GM12878 (cell line): ENCODE measurements at regions not wholly inside any gene's neighbourhood (a gene's known extent, or its start where the extent isn't known, plus 50 kb on each side); places are given as distances from the start of the nearest gene placed in this dataset.

ENCODE experiments used
- ATAC-seq: fragments of 200-7000 bp; cut with Tn5 transposase; 3 replicates; pipeline ENCODE4 v1.9.1; 2020; ENCODE audit warnings: mild to moderate bottlenecking, moderate library complexity
- BruUV-seq: library from RNA; stranded (reverse); fragments of 400-500 nt; replicated peaks from 2 replicates; lab custom pipeline; 2021; lab: Mats Ljungman, UMichigan
- CTCF ChIA-PET: fragments of 300-600 bp; sonication (Branson Sonifier 250); formaldehyde crosslinking; extraction: SDS; loops from one replicate; lab custom pipeline; 2021; ENCODE audit warnings: inconsistent platforms; lab: Yijun Ruan, JAX
- POLR2A ChIA-PET: fragments of 350-600 bp; formaldehyde crosslinking; extraction: SDS; loops from one replicate; lab custom pipeline; 2021; ENCODE audit warnings: inconsistent platforms; lab: Charles Lee
- RAD21 ChIA-PET: fragments of 300-600 bp; sonication (Branson Sonifier 250); formaldehyde crosslinking; loops from one replicate; lab custom pipeline; 2023; ENCODE audit warnings: antibody characterized with exemption; ENCODE audit not compliant: unreplicated experiment; lab: Charles Lee
- SMC1A ChIA-PET: fragments of 300-600 bp; sonication (Branson Sonifier 250); formaldehyde crosslinking; loops from one replicate; lab custom pipeline; 2023; ENCODE audit not compliant: unreplicated experiment, uncharacterized antibody; lab: Charles Lee
- DNase-seq: peaks from one replicate; pipeline ENCODE4 v3.0.0-alpha.2; 2011; ENCODE audit warnings: low read depth, low spot score
- FAIRE-seq: peaks from 3 replicates; lab custom pipeline; 2011; peaks lifted over from hg19 to GRCh38; lab: Jason Lieb, UNC
- H2AFZ ChIP-seq: 2 replicates; pipeline ENCODE4 v1.6.0; 2011; ENCODE audit warnings: low read depth, low read length, control low read depth; ENCODE audit not compliant: control insufficient read depth
- H3K27ac ChIP-seq: 2 replicates; pipeline ENCODE4 v1.5.1; 2011; ENCODE audit warnings: control low read depth; ENCODE audit not compliant: control insufficient read depth, insufficient read depth
- H3K27me3 ChIP-seq, 2 experiments: replicated peaks in 1 of 2; 2 replicates each; pipeline versions ENCODE4 v1.6.0 to v1.6.1; 2011; ENCODE audit warnings: low read length in 1 of 2; ENCODE audit not compliant: control insufficient read depth in 2 of 2, insufficient read depth in 2 of 2
- H3K36me3 ChIP-seq, 2 experiments: 2 replicates each; pipeline ENCODE4 v1.5.1; 2011; ENCODE audit warnings: low read length in 1 of 2; ENCODE audit not compliant: control insufficient read depth in 2 of 2, insufficient read depth in 2 of 2
- H3K4me1 ChIP-seq: 2 replicates; pipeline ENCODE4 v1.6.1; 2011; ENCODE audit warnings: mild to moderate bottlenecking, low read length, moderate library complexity, mixed read lengths; ENCODE audit not compliant: control insufficient read depth, insufficient read depth
- H3K4me2 ChIP-seq: 2 replicates; pipeline ENCODE4 v1.6.0; 2011; ENCODE audit warnings: control low read depth; ENCODE audit not compliant: control insufficient read depth, insufficient read depth
- H3K4me3 ChIP-seq: fragments of 200-600 bp; sonication (generic); 2 replicates; pipeline ENCODE4 v1.5.1; 2016
- H3K79me2 ChIP-seq: 2 replicates; pipeline ENCODE4 v1.6.0; 2011; ENCODE audit warnings: low read length; ENCODE audit not compliant: control insufficient read depth, insufficient read depth
- H3K9ac ChIP-seq: 2 replicates; pipeline ENCODE4 v1.8.0; 2011; ENCODE audit warnings: low read length, control low read depth, mixed read lengths; ENCODE audit not compliant: control insufficient read depth, insufficient read depth
- H3K9me3 ChIP-seq: replicated peaks from 3 replicates; pipeline ENCODE4 v1.5.1; 2011; ENCODE audit warnings: mild to moderate bottlenecking, low read length; ENCODE audit not compliant: control insufficient read depth, insufficient read depth
- H4K20me1 ChIP-seq: 2 replicates; pipeline ENCODE4 v1.6.0; 2011; ENCODE audit not compliant: control insufficient read depth, insufficient read depth
- EED ChIP-seq: sonication (generic); IDR thresholded peaks from 2 replicates; pipeline ENCODE4 v1.6.1; 2016; ENCODE audit warnings: antibody characterized with exemption, low read depth
- EGR1 ChIP-seq, 2 experiments: IDR thresholded peaks; 1 replicate in 1 of 2; 2 replicates in 1 of 2; pipeline ENCODE4 v1.6.1; 2011 to 2012; ENCODE audit warnings: low read depth in 2 of 2, low read length in 2 of 2, borderline replicate concordance in 1 of 2, mild to moderate bottlenecking in 1 of 2, moderate library complexity in 1 of 2
- EP300 ChIP-seq, 2 experiments: fragments of 150-350 bp in 1 of 2; IDR thresholded peaks; 2 replicates each; pipeline ENCODE4 v1.6.1; 2011 to 2012; ENCODE audit warnings: low read depth in 2 of 2, low read length in 2 of 2, borderline replicate concordance in 1 of 2, improper control_type of control experiment in 1 of 2, inconsistent platforms in 1 of 2; ENCODE audit not compliant: control insufficient read depth in 1 of 2
- GATAD2B ChIP-seq: fragments of 450-650 bp; conservative IDR thresholded peaks from 2 replicates; pipeline ENCODE4 v1.6.1; 2017; ENCODE audit warnings: low read depth, mild to moderate bottlenecking, moderate library complexity
- HDAC2 ChIP-seq: fragments of 200-600 bp; sonication (generic); IDR thresholded peaks from 2 replicates; pipeline ENCODE4 v1.6.1; 2017
- JUND ChIP-seq: IDR thresholded peaks from 2 replicates; pipeline ENCODE4 v1.6.1; 2012; ENCODE audit warnings: low read depth, mild to moderate bottlenecking, low read length, improper control_type of control experiment, moderate library complexity
- LARP7 ChIP-seq: fragments of 450-650 bp; IDR thresholded peaks from 2 replicates; pipeline ENCODE4 v1.6.1; 2017; ENCODE audit warnings: mild to moderate bottlenecking
- MEF2B ChIP-seq: fragments of 450-650 bp; IDR thresholded peaks from 2 replicates; pipeline ENCODE4 v1.6.1; 2018; ENCODE audit warnings: mild to moderate bottlenecking, moderate library complexity; ENCODE audit not compliant: partially characterized antibody, poor library complexity, severe bottlenecking
- NFXL1 ChIP-seq: fragments of 450-650 bp; IDR thresholded peaks from 2 replicates; pipeline ENCODE4 v1.6.1; 2017; ENCODE audit warnings: antibody characterized with exemption, mild to moderate bottlenecking, borderline replicate concordance
- NRF1 ChIP-seq: conservative IDR thresholded peaks from 2 replicates; pipeline ENCODE4 v1.6.1; 2011; ENCODE audit warnings: mild to moderate bottlenecking, low read depth, low read length, improper control_type of control experiment
- RB1 ChIP-seq: fragments of 450-650 bp; formaldehyde crosslinking; IDR thresholded peaks from 2 replicates; pipeline ENCODE4 v1.6.1; 2017; ENCODE audit warnings: mild to moderate bottlenecking, borderline replicate concordance
- SMAD1 ChIP-seq: fragments of 450-650 bp; IDR thresholded peaks from 2 replicates; pipeline ENCODE4 v1.6.1; 2018; ENCODE audit warnings: mild to moderate bottlenecking, low read depth; ENCODE audit not compliant: partially characterized antibody
- SREBF1 ChIP-seq: IDR thresholded peaks from 2 replicates; pipeline ENCODE4 v1.6.1; 2012; ENCODE audit warnings: mild to moderate bottlenecking, low read length
- SRF ChIP-seq, 2 experiments: IDR thresholded peaks; 2 replicates each; pipeline ENCODE4 v1.6.1; 2011; ENCODE audit warnings: low read depth in 2 of 2, low read length in 2 of 2, mild to moderate bottlenecking in 1 of 2, moderate library complexity in 1 of 2
- TCF12 ChIP-seq: IDR thresholded peaks from 2 replicates; pipeline ENCODE4 v1.6.1; 2011; ENCODE audit warnings: low read depth, mild to moderate bottlenecking, low read length
- ZSCAN29 ChIP-seq: fragments of 450-650 bp; IDR thresholded peaks from 2 replicates; pipeline ENCODE4 v1.6.1; 2017; ENCODE audit warnings: mild to moderate bottlenecking, moderate library complexity
- WGBS: methylation state at CpG from one replicate; pipeline ENCODE4 v1.1.6; 2016; ENCODE audit warnings: low lambda C conversion rate; ENCODE audit not compliant: insufficient replicate concordance, insufficient coverage; ENCODE audit errors: missing lambda C conversion rate; 5-methylcytosine and 5-hydroxymethylcytosine counted together
- in situ Hi-C: fragments of 300-500 bp; cut with MboI; formaldehyde crosslinking; loops from 9 replicates; pipeline ENCODE4 v1.14.3; 2018; ENCODE audit warnings: mixed read lengths
- intact Hi-C: fragments of 100-400 bp; cut with micrococcal nuclease; formaldehyde crosslinking; loops from one replicate; pipeline ENCODE4 v1.14.2; 2022; ENCODE audit not compliant: unreplicated experiment
- TF ChIP-seq, protein P1 (sequence below): fragments of 450-650 bp; formaldehyde crosslinking; IDR thresholded peaks from 2 replicates; pipeline ENCODE4 v1.4.0; 2022; ENCODE audit warnings: mild to moderate bottlenecking, moderate library complexity
- TF ChIP-seq, protein P2 (sequence below): IDR thresholded peaks from 2 replicates; pipeline ENCODE4 v1.6.1; 2011; ENCODE audit warnings: mild to moderate bottlenecking, low read depth, low read length, moderate library complexity; ENCODE audit not compliant: insufficient replicate concordance
- TF ChIP-seq, protein P3 (sequence below): fragments of 450-650 bp; IDR thresholded peaks from 2 replicates; pipeline ENCODE4 v1.6.1; 2017; ENCODE audit warnings: low read depth, mild to moderate bottlenecking, moderate library complexity

DNA sequence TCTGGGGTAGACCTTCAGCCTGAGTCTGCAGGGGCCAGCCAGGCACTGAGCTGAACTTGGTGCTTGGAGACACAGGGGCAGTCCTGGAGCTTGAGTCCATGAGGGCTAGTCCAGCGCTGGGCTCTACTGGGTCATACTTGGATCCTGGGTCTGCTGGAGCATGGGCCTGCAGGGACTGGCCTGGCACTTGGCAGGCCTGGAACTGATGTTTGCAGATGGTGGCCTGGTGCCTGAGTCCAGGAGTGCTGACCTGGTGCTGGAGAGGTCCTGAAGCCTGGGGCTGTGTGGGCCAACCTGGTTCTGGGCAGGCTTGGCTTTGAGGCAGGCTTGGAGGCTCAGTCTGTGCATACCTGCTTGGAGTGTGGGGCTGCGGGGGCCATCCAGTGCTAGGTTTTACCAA lies 143.4 kb upstream of the DSCAM start:
- Histone ChIP-seq H4K20me1 (no peaks in the 10 kb centered on the region), H3K36me3 (no peaks in the 10 kb centered on the region), H3K4me3 (no peak overlapping the region), H3K27ac (no peak overlapping the region), H2AFZ (no peak overlapping the region), H3K27me3 (no peaks in the 10 kb centered on the region), H3K4me2 (no peak overlapping the region), H3K9me3 (no peaks in the 10 kb centered on the region; the same call in 2 of the 3 replicates), H3K4me1 (no peaks in the 10 kb centered on the region), H3K9ac (no peak overlapping the region), H3K79me2 (no peaks in the 10 kb centered on the region)
- ATAC-seq (no peak), FAIRE-seq (no peak), DNase-seq (no peak)
- RAD21 ChIA-PET, result no interaction called here
- POLR2A ChIA-PET, result no interaction called here
- SMC1A ChIA-PET, result no interaction called here
- CTCF ChIA-PET, result no interaction called here
- WGBS, result 44% methylated on average over 2 of the region's 2 CpGs
- intact Hi-C loops (no loop called here), in situ Hi-C loops (no loop called here)
- no TSS peak for BruUV-seq
- TF ChIP-seq TCF12 (no peak), HDAC2 (no peak), SREBF1 (no peak), MEF2B (no peak), NFXL1 (no peak), RB1 (no peak), SMAD1 (no peak), LARP7 (no peak), NRF1 (no peak), EGR1 (IDR thresholded peaks at IDR 0.05; ENCODE audit: borderline replicate concordance in 1 of 2, low read depth in 2 of 2, low read length in 2 of 2) (no peak), EP300 (IDR thresholded peaks at IDR 0.05; ENCODE audit: borderline replicate concordance in 1 of 2, control insufficient read depth in 1 of 2, low read depth in 2 of 2, low read length in 2 of 2) (no peak), GATAD2B (no peak), SRF (IDR thresholded peaks at IDR 0.05; ENCODE audit: low read depth in 2 of 2, low read length in 2 of 2) (no peak), ZSCAN29 (no peak), EED (no peak), JUND (no peak)
- TF ChIP-seq, protein P1, sequence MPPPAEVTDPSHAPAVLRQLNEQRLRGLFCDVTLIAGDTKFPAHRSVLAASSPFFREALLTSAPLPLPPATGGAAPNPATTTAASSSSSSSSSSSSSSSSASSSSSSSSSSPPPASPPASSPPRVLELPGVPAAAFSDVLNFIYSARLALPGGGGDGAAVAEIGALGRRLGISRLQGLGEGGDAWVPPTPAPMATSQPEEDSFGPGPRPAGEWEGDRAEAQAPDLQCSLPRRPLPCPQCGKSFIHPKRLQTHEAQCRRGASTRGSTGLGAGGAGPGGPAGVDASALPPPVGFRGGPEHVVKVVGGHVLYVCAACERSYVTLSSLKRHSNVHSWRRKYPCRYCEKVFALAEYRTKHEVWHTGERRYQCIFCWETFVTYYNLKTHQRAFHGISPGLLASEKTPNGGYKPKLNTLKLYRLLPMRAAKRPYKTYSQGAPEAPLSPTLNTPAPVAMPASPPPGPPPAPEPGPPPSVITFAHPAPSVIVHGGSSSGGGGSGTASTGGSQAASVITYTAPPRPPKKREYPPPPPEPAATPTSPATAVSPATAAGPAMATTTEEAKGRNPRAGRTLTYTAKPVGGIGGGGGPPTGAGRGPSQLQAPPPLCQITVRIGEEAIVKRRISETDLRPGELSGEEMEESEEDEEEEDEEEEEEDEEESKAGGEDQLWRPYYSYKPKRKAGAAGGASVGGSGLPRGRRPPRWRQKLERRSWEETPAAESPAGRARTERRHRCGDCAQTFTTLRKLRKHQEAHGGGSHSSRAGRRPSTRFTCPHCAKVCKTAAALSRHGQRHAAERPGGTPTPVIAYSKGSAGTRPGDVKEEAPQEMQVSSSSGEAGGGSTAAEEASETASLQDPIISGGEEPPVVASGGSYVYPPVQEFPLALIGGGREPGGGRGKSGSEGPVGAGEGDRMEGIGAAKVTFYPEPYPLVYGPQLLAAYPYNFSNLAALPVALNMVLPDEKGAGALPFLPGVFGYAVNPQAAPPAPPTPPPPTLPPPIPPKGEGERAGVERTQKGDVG (CRISPR knock-in tag), result no peak
- TF ChIP-seq, protein P2, sequence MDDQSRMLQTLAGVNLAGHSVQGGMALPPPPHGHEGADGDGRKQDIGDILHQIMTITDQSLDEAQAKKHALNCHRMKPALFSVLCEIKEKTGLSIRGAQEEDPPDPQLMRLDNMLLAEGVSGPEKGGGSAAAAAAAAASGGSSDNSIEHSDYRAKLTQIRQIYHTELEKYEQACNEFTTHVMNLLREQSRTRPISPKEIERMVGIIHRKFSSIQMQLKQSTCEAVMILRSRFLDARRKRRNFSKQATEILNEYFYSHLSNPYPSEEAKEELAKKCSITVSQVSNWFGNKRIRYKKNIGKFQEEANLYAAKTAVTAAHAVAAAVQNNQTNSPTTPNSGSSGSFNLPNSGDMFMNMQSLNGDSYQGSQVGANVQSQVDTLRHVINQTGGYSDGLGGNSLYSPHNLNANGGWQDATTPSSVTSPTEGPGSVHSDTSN, result no peak
- TF ChIP-seq, protein P3, sequence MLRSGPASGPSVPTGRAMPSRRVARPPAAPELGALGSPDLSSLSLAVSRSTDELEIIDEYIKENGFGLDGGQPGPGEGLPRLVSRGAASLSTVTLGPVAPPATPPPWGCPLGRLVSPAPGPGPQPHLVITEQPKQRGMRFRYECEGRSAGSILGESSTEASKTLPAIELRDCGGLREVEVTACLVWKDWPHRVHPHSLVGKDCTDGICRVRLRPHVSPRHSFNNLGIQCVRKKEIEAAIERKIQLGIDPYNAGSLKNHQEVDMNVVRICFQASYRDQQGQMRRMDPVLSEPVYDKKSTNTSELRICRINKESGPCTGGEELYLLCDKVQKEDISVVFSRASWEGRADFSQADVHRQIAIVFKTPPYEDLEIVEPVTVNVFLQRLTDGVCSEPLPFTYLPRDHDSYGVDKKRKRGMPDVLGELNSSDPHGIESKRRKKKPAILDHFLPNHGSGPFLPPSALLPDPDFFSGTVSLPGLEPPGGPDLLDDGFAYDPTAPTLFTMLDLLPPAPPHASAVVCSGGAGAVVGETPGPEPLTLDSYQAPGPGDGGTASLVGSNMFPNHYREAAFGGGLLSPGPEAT, result no peak
